OCI-LY3 (cell line): ENCODE measurements at regions not wholly inside any gene's neighbourhood (a gene's known extent, or its start where the extent isn't known, plus 50 kb on each side); places are given as distances from the start of the nearest gene placed in this dataset.

Source experiments
- EZH2phosphoT487 ChIP-seq: fragments of 200-600 bp; shearing (Covaris generic); IDR thresholded peaks from 2 replicates; pipeline ENCODE4 v1.6.1; 2018; ENCODE audit warnings: antibody characterized with exemption, mixed run types, low read depth
- TF ChIP-seq, protein P1 (sequence below): fragments of 200-600, 300-600 bp; sonication (generic); IDR thresholded peaks from 2 replicates; pipeline ENCODE4 v1.5.1; 2014; ENCODE audit warnings: antibody characterized with exemption, low read length, low read depth

DNA sequence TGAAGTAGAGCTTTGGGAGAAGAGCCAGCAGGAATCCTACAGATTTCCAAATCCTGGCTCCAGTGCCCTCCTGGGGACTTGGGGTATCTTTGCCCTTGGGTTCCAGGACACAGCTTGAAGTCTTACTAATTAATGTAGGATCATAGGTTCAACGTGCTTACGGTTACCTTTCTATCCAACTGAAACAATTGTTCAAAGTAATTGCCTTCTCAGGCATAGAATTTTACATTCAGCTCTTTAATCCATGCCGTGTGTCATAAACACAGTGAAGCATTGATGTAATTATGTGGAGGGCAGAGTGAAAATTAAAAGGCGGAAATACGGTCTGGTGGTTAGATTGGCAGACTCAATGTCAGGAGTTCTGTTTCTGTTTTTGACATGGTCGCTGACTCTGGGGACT is 170.4 kb downstream of the COG6 start:
- TF ChIP-seq, protein P1, sequence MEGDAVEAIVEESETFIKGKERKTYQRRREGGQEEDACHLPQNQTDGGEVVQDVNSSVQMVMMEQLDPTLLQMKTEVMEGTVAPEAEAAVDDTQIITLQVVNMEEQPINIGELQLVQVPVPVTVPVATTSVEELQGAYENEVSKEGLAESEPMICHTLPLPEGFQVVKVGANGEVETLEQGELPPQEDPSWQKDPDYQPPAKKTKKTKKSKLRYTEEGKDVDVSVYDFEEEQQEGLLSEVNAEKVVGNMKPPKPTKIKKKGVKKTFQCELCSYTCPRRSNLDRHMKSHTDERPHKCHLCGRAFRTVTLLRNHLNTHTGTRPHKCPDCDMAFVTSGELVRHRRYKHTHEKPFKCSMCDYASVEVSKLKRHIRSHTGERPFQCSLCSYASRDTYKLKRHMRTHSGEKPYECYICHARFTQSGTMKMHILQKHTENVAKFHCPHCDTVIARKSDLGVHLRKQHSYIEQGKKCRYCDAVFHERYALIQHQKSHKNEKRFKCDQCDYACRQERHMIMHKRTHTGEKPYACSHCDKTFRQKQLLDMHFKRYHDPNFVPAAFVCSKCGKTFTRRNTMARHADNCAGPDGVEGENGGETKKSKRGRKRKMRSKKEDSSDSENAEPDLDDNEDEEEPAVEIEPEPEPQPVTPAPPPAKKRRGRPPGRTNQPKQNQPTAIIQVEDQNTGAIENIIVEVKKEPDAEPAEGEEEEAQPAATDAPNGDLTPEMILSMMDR: no peak
- no peak for TF ChIP-seq EZH2phosphoT487
